Heart left ventricle (tissue), 13 donors: ENCODE measurements at regions not wholly inside any gene's neighbourhood (a gene's known extent, or its start where the extent isn't known, plus 50 kb on each side); places are given as distances from the start of the nearest gene placed in this dataset.
"Not testable (repeated sequence)": the region's sequence is repeated elsewhere in the genome, so short reads cannot be mapped to it uniquely, and the experiment has no call there.

Source experiments
- POLR2A ChIP-seq, 2 donors: fragments of 450-650 bp; IDR thresholded peaks; one replicate each; pipeline ENCODE4 v1.6.1; 2017; ENCODE audit warnings: antibody characterized with exemption in 2 of 2, mild to moderate bottlenecking in 2 of 2, moderate library complexity in 2 of 2
- TF ChIP-seq, protein P1 (sequence below), 12 donors: fragments of 200-600 bp; sonication (generic) in 4 of 12; IDR thresholded peaks; one replicate each; pipeline versions ENCODE4 v1.5.0 to v1.8.0; 2018 to 2022; ENCODE audit warnings: antibody characterized with exemption in 12 of 12, mild to moderate bottlenecking in 5 of 12
- donor health status: ischemic (EF 13 %, LVEDD 7.1; RV severe dilation, severe dysfunction).
- donor health status: DM: no; HTN: yes; CAD: no.
- donor health status: DM: no; HTN: no; CAD: no.
- donor health status: ischemic (EF 25% LVEDD 6.9; RV normal size, moderate dysfunction).
- donor health status: ischemic (EF 25% LVEDD 5.7; RV mildly dilated, moderate dysfunction).
- donor health status: ischemic (EF 35%, LVEDD 5.7; RV mildly dilated, moderate dysfunction).
- donor health status: nonischemic (EF 11% LVEDD 7.7; RV severe dilation, severe dysfunction).
- donor health status: DM: yes; HTN: yes; CAD: no.
- donor health status: PGD.
- donor health status: ischemic (EF 29% LVEDD 5.4; RV normal size, mild dysfunction).
- donor health status: nonischemic (EF 23%, LVEDD 6.1; RV moderate dilation, normal function).

DNA sequence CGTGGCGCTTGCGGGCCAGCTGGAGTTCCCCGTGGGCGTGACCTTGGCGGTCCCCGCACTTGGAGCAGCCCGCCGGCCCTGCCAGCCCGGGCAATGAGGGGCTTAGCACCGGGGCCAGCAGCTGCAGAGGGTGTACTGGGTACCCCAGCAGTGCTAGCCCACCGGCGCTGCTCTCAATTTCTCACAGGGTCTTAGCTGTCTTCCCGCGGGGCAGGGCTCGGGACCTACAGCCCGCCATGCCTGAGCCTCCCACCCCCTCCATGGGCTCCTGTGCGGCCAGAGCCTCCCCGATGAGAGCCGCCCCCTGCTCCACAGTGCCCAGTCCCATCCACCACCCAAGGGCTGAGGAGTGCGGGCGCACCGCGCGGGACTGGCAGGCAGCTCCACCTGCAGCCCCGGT, 94.0 kb upstream of the NIPBL start:
- TF ChIP-seq, protein P1, sequence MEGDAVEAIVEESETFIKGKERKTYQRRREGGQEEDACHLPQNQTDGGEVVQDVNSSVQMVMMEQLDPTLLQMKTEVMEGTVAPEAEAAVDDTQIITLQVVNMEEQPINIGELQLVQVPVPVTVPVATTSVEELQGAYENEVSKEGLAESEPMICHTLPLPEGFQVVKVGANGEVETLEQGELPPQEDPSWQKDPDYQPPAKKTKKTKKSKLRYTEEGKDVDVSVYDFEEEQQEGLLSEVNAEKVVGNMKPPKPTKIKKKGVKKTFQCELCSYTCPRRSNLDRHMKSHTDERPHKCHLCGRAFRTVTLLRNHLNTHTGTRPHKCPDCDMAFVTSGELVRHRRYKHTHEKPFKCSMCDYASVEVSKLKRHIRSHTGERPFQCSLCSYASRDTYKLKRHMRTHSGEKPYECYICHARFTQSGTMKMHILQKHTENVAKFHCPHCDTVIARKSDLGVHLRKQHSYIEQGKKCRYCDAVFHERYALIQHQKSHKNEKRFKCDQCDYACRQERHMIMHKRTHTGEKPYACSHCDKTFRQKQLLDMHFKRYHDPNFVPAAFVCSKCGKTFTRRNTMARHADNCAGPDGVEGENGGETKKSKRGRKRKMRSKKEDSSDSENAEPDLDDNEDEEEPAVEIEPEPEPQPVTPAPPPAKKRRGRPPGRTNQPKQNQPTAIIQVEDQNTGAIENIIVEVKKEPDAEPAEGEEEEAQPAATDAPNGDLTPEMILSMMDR (IDR thresholded peaks at IDR 0.05) = not testable (repeated sequence)
- not testable (repeated sequence) for TF ChIP-seq POLR2A (IDR thresholded peaks at IDR 0.05)
